ENCODE measurements at regions not wholly inside any gene's neighbourhood (a gene's known extent, or its start where the extent isn't known, plus 50 kb on each side); places are given as distances from the start of the nearest gene placed in this dataset.

GRCh38 chr6:95017922-95018321 lies 559.4 kb upstream of the MANEA start (continued):
- TF ChIP-seq, protein P1, sequence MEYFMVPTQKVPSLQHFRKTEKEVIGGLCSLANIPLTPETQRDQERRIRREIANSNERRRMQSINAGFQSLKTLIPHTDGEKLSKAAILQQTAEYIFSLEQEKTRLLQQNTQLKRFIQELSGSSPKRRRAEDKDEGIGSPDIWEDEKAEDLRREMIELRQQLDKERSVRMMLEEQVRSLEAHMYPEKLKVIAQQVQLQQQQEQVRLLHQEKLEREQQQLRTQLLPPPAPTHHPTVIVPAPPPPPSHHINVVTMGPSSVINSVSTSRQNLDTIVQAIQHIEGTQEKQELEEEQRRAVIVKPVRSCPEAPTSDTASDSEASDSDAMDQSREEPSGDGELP (CRISPR knock-in tag; IDR thresholded peaks at IDR 0.05; ENCODE audit: borderline replicate concordance) = no peak
- no peak for TF ChIP-seq JUN (IDR thresholded peaks at IDR 0.05; ENCODE audit: borderline replicate concordance, low read depth, low read length)
- no peak for TF ChIP-seq JUN (CRISPR knock-in tag; IDR thresholded peaks at IDR 0.05; ENCODE audit: borderline replicate concordance)
- no peak for TF ChIP-seq STAG1 (CRISPR knock-in tag; IDR thresholded peaks at IDR 0.05; ENCODE audit: borderline replicate concordance)
- TF ChIP-seq HDAC8 (tag; IDR thresholded peaks at IDR 0.05) = no peak
- TF ChIP-seq, protein P2, sequence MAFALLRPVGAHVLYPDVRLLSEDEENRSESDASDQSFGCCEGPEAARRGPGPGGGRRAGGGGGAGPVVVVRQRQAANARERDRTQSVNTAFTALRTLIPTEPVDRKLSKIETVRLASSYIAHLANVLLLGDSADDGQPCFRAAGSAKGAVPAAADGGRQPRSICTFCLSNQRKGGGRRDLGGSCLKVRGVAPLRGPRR (CRISPR knock-in tag; IDR thresholded peaks at IDR 0.05) = no peak
- no peak for TF ChIP-seq THRAP3 (IDR thresholded peaks at IDR 0.05; ENCODE audit: borderline replicate concordance)
- no peak for TF ChIP-seq NCOA1 (IDR thresholded peaks at IDR 0.05; ENCODE audit: low read depth)
- no peak for TF ChIP-seq ZNF146 (CRISPR knock-in tag; IDR thresholded peaks at IDR 0.05; ENCODE audit: unreplicated experiment)

All from K562 (cell line).